Inflammatory macrophage treated with lipopolysaccharide for 1 hour (primary cell): ENCODE measurements at regions not wholly inside any gene's neighbourhood (a gene's known extent, or its start where the extent isn't known, plus 50 kb on each side); places are given as distances from the start of the nearest gene placed in this dataset.

ENCODE experiments used
- DNase-seq, 2 donors: peaks; one replicate each; pipeline ENCODE4 v3.0.0-alpha.2; 2020 to 2022

DNA sequence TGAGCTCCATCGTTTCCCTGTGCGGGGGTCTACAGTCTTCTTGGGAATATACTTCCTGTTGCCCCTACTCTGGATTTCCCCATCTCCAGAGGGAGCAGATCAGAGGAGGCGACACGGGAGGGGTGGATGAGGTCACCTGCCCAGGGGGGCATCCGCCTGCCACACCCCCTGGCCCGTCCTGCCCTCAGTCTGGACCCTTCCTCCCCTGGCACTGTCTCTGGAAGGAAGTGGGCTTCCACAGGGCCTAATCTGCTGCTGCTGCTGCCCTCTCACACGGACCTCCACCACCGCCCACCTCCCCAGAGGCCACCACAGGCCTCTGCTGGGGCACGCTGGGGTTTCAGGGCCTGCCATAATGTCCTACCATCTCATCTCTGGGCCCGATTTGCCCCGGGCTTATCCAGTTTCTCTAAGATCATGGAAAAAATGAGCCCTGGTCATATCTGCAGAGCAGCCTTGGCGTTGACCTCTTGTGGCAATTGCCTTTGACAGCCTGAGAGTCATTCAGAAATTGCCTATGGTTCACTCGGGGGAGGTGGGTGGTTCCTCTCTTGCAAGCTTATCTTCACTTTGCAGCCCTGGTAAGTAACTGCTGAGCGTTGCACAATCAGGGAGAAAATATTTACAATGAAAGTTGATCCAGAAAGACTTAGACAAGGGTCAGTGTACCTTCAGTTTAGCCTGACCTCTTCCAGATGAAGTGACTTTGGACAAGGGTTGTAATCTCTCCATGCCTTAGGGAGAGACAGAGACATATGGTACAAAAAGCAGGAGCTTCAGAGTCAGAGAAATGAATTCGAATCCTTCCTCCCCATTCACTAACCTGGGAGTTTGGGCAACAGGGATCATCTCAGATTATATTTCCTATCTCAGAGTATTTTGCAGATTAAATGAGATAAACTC, 252.4 kb downstream of the TOMM20 start:
- peak; percentile 76 to 91 for DNase-seq

DNA sequence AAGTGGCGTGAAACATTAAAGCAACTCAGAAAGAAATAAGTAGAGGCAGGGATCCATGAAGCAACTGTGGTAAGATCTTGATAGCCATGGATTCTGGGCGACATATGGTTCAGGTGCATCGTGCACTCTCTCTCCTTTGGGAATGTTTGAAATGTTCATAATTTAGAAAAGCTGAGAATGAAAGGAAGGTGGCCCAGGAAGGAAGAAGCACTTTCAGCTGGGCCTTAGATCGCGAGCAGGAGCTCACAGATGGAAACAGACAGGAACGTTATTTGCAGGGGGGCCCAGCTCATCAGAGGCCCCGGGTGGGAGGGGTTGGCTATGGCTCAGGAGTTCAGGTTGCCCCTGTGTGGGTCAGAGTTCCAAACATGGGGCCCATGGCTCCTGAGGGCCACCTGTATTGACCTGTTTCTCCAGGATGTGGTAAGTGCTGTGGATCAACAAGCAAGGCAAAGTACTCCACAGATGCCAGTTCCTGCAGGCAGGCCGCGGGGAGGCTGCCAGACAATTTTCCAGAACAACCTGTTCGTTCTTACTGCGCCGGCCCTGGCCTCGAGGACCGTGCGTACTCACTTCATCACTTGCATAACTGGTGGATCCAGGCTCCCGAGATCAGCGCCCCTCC, 253.2 kb downstream of the TOMM20 start:
- no peak for DNase-seq

DNA sequence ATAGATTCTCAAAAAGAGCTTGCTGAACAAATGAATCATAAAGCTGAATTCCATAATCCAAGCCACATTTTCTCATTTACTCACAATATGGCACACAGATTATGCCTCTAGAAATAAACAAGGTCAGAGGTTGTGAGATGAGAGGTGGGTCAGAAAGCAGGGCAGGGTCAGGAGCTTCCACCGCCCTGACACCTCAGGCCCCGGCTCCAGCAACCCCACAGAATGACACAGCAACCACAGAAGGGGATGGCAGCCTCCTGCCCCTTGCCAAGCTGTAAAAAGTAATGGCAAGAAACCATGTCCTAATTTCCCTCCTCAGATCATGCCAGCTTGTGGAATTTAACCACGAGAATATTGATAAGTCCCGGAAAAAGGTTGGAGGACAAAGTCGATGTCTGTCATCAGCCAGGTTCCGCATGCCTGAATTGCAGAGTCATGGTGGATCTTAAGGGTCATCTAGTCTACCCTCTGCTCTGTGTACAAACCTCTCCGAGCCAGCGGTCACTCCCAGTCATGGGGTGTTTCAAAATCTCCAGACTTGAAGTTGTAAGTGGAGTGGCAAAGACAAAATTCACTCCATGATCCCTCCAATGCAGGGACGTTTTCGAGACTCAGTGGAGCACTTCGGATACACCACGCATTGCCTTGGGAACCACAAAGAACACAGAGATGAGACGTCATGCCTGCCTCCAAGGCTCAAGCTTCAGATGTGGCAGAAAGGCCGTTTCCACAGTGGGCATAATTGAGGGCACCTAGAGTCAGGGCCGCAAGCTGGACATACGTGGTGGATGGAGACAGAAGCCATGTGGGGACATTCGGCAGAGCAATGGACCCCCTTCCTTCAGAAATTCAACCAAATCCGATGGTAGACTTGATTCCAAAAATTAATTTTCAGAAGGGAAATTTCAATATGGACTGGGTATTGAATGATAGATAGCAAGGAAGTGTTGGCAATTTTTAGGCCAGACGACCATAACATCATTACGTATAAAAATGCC, 254.0 kb downstream of the TOMM20 start:
- peak; percentile 61 to 72 for DNase-seq

DNA sequence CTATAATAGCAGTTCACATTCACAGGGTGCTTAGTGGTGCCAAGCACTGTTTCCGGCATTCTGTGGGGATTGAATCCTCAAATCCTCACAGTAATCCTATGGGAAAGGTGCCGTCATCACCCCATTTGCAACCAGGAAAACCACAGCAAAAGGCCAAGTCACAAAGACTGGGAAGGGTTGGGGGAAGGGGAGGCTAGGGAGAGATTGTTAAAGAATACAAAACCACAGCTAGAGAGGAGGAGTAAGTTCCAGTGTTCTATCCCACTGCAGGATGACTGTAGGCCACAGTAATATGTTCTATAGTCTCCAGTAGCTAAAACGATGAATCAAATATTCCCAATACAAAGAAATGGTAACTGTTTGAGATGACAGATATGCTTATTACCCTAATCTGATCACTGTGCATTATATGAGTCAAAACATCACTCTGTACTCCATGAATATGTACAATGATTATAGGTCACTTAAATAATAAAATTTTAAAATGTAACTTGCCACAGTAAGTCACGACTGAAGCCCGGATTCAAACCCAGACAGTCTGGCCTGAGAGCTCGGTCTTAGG, 256.8 kb downstream of the TOMM20 start:
- DNase-seq = no peak

DNA sequence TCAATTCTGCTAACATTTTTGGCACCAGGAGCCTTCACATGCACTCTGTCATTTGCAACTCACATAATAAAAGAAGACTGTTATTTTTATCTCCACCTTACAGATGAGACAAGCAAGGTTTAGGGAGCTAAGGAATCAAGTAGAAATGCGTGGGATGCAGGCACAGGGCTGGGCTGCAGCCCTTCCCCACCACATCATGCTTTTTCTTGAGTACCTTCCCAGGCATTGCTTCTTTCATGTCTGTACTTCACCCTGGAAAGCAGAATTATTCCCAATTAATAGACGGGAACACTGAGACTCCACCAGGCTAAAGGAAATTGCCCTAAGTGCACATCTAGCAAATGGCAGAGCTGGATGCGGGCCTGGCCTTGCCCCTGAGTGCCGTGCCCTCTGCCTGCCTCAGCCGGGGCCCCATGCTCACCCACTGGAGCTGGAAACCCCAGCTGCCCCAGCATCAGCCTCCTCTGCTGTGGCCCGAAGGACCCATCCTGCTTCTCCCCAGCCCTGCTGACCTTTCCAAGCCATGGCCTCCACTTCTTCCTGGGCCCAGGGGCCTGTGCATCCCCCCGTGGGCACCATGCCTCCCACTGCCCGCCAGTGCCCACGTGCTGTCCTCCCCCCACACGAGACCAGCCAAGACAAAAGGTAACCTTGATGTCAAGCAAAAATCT, 257.5 kb downstream of the TOMM20 start:
- DNase-seq = no peak

DNA sequence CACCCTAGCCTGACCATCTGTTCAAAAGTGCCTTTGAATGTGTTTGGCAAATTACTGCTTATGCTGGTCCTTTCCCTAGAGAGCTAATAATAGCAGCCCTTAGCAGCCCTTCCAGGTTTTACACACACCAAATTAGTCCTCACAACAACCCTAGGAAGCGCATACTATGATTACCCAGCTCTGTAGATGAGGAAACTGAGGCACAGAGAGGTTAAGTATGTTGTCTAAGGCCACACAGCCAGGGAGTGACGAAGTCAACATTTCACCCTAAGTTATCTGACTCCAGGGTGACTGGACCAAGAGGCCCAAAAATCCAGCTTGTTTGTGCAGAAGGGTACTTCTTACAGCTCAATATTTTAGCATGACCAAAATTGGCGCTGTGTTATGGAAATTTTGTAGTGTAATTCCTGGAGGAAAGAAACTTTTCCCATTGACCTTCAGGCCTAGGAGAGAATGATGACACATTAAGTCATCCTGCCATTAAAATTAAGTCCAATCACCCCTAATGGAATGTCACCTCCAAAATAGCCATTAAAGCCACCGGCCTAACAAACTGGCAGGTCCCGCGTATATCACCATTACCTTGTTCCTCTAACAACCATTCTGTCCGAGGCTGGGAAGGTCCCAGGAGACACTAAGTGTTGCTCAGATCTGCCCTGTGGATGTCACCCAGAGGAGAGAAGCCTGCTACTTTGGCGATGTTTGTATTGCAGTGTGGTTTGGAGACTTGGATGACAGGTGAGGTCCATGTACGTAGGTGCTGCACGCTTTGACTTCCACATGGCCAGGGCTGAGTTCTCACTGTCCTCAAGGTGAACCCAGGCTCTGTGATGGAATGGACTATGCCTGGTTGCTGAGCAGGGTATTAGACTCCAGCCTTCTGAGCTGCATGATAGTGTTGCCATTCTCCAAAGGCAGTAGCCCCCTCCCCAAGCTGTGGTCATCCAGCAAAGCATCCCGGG, 258.3 kb downstream of the TOMM20 start:
- DNase-seq = no peak

DNA sequence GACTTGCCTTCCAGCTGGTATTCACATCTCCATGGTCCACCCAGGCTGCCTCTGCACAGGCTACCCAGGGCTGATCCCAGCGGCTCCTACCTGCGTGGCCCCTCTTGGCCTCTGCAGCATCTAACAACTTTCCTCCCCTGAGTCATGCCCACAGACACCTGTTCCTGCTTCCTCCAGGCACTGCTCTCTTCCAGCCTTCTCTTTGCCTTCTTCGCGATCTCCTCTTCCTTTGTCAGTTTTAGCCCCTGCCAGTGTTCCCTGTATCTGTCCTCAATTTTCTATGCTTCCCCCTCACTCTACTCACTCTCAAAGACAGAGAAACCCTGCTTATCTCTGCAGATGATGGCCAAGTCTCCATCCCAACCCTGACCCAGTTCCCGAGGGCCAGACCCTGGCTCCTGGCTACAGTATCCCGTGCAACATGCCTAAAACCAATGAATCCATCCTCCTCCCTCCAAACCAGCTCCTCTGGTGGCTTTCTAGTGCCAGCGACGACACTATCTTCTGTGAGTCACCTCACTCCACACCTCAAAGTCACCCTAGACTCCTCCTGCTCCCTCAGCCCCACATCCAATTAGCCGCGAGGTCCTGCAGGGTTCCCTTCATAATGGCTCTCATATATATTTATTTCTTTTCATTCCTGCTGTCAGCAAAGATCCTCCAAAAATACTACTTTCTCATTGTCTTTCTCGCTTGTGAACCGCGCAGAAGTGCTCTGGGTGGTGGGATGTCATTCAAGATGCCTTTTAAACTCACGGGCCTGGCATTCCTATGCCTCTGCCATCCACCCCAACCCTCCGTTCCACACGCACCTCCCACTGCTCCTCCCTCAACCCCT, 259.2 kb downstream of the TOMM20 start:
- no peak for DNase-seq

DNA sequence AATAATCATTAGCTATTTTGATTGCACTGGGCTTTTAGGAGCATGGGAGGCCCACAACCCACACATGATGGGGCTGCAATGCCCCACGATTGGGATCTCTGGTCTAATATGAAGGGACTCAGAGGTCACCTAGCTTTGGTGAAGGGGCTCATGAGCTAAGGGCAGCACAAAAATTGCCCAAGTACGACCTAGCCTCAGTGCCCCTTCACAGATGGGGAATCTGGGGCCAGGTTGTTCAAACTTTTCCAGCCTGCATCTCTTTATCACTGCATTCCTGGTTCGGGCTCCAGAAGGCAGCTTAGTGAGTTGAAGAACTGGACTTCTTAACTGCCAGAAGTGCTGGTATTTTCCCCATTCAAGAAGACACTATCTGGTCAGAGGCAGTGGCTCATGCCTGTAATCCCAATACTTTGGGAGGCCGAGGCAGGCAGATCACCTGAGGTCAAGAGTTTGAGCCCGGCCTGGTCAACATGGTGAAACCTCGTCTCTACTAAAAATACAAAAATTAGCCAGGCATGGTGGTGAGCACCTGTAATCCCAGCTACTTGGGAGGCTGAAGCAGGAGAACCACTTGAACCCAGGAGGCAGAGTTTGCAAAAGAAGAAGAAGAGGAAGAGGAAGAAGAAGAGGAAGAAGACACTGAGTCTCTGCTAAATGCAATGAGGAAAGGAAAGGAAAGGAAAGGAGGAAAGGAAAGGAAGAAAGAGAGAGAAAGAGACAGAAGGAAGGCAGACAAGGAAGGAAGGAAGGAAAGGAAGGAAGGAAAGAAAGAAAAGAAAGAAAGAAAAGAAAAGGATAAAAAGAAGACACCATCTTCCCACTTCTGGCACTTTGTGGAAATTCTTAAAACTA, 258.5 kb upstream of the IRF2BP2 start:
- DNase-seq = no peak

DNA sequence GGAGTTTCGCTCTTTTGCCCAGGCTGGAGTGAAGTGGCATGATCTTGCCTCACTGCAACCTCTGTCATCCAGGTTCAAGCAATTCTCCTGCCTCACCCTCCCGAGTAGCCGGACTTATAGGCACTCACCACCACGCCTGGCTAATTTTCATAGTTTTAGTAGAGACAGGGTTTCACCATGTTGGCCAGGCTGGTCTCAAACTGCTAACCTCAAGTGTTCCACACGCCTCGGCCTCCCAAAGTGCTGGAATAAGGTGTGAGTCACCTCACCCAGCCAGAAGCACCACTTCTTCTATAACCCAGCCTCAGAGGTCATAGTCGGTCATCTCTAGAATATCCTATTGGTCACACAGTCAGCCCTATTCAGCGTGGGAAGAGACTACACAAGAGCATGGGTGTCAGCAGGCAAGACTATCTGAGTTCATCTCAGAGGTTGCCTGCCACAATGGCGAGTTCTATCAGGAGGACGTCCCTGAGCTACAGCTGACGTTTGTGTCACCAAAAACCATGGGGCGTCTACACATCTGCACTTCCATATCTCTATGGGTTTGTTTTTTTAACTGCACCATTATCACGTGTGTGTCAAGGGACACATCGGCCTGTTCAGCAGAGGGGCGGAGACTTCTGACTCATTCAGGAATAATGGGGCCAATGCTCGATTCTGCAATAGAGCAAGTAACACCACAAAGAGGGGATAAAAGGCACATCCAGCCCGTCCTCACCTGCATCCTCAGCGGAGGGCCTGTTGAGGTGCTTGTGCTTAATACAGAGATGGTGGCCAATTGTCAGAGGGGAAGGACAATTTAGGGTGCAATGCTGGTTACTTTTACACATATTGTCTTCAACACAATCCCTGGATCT, 256.3 kb upstream of the IRF2BP2 start:
- DNase-seq = peak; percentile 90 to 100

DNA sequence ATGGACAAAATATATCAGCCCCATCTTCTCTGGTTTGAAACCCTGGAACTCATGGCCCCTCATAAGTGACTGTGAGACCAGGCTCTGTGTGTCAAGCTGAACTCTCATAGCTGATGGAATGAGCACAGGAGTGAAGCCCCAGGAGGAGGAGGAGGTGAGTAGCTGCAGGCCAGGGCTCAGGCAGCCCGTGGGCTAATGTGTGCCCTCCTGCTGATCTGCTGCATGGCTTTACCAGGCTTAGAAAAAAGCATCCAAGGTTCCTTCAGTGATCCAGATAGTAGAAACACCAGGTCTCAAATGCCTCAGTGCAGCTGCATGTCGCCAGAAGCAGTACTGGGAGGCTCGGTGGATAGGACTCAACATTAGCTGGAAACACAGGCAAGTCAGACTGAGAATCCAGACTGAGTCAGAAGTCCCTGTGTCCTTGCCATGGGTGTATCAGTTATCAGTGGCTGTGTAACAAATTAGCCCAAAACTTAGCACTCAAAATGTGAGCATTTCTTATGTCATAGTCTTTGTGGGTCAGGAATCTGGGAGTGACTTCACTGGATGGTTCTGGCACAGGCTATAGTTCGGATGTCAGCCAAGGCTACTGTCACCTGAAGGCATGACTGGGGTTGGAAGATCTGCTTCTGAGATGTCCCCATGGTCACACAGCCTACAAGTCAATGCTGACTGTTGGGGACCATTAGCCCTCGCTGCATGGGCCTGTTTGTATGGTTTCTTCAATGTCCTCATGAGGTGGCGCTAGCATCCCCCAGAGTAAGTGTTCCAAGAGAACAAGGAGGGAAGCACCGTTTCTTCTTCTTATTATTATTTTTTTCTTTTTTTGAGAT, 255.4 kb upstream of the IRF2BP2 start:
- no peak for DNase-seq

DNA sequence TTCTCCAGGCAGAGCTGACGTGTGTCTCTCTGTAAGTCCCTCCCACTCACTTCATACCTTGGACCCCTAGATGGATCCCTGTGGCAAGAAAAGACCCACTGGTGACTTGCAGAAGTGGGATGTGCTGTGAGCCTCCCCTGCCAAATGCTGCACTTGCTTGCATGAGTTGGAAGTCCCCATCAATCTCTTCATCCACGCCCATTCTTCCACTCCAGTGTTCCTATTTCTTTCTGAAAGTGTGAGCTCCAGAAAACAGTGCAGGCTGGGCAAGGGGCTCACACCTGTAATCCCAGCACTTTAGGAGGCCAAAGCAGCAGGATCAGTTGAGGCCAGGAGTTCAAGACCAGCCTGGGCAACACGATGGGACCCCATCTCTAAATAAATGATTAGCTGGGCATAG, 254.1 kb upstream of the IRF2BP2 start:
- DNase-seq = no peak

DNA sequence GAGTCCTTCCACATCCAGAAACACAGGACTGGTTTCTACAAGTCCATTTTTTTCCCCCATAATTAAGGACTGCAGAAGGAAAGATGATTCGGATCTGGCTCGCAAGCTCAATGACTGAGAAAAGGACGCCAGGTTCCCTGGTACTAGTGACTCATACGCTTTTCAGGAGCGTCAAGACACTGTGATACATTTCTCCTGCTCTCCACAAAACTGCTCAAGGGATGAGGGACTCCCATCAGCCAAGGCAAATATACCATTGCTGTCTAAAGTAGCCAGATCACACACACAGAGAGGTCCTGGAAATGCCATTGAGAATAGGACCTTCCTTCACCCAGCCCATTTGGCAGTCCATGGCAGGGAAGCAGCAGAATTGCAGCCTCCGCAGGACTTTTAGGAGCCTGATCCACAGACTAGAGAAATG, 253.6 kb upstream of the IRF2BP2 start:
- DNase-seq = no peak

DNA sequence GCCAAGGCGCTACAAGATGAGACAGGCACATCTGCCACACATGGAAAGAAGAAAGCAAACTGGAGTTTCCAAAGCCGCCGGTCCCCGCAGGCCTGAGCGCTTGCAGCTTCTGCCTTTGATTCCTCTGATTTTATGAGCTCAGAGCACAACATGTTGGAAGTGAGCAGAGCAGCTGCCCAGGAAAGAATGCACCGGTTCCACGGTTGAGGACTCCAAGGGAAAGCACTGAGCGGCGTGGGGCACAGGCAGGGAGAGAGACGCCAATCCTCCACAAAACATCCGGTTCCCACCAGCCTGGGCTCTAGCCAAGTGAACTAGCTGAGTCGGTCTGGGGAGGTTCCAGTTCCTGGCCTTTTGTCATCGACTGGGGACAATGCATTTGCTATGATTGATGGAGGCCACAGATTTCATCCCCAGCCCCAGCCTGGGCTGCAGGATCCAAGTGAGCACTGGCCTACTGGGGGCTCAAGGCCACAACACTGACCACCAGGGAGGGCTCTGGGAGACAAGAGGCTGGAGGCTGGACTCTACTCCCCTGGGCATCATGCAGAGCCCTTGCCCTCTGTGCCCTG, 253.1 kb upstream of the IRF2BP2 start:
- DNase-seq = peak in 1 of 2 donors; percentile 41

DNA sequence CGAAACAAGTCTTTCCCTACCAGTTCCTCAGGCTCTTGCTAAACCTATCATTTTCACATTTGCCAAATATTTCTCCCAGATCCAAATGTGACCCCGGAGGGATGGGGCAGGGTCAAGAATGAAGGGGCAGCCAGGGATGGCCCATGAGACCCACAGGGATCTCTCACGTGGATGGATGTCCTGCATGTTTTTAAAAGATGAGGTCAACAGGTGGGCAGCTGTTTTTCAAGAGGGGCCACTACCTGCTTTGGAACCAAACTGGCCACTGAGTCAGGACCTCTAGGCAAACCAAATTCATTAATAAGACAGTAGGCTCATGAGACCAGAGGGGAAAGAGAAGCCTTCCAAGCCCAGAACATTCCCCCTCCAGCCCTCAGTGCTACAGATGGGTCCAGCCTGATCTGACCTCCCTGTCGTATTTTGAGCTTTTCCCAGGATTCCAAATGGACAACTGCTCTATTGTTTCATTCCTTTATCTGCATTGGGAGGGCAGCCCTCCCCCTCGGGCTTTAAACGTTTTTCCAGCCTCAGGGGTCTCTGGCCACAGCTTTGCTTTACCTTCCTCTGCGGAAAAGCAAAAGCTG, 252.5 kb upstream of the IRF2BP2 start:
- DNase-seq = no peak

DNA sequence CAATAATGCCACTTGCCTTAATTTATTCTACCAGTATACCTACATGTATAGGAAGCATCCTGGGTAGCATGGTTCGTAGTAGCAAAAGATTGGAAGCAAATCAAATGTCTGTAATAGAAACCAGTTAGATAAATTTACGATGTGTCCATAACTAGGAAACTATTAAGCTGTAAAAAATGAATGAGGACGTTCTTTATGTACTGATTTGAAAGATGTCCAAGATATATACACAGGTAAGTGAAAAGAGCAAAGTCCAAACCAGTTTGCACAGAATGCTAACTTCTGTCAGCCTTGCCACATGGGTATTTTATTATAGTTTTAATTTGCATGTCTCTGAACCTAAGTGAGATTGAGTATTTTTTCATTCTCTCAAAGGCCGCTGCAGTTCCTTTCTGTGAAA, 251.8 kb upstream of the IRF2BP2 start:
- DNase-seq = no peak

DNA sequence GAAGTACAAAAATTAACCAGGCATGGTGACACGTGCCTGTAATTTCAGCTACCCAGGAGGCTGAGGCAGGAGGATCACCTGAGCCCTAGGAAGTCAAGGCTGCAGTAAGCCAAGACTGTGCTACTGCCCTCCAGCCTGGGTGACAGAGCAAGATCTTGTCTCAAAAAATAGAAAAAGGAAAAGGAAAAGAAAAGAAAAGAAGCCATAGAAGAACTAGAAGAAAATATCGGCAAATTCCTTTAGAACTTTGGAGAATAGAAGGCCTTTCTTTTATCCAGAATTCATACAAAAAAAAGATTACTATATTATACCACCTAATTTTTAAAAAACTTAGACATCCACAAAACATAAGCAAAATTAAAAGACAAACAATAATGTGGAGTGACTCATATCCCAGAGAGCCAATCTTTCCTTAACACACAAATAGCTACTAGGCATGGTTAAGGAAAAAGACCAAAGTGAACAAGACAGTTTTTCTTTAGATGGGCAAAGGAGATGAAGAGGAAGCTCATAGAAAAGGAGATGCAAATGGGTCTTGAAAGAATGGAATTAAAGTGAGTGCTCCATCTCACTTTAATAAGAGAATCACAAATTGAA, 251.1 kb upstream of the IRF2BP2 start:
- no peak for DNase-seq
